ENCODE measurements at regions not wholly inside any gene's neighbourhood (a gene's known extent, or its start where the extent isn't known, plus 50 kb on each side); places are given as distances from the start of the nearest gene placed in this dataset.

GRCh38 chr10:80971461-80971860, 433.8 kb downstream of the SH2D4B start:
- Histone ChIP-seq H2AFZ (ENCODE audit: low read length) (no peak overlapping the region), H3K27ac (ENCODE audit: extremely low read length, insufficient read depth, low read length) (no peak overlapping the region), H4K20me1 (ENCODE audit: insufficient read depth, low read length) (no peaks in the 10 kb centered on the region), H3K27me3 (ENCODE audit: control insufficient read depth in 1 of 2, insufficient read depth in 2 of 2, low read length in 2 of 2) (no peaks in the 10 kb centered on the region), H3K79me2 (ENCODE audit: insufficient read depth, low read length) (no peaks in the 10 kb centered on the region), H3K9me3 (ENCODE audit: low read length) (no peaks in the 10 kb centered on the region), H3K36me3 (replicated peaks in 1 of 2; ENCODE audit: control insufficient read depth in 1 of 2, insufficient read depth in 2 of 2, low read length in 2 of 2) (no peaks in the 10 kb centered on the region), H3K9ac (ENCODE audit: insufficient read depth, low read depth, low read length) (no peak overlapping the region), H3K4me2 (ENCODE audit: low read depth, low read length) (no peak overlapping the region), H3K4me3 (replicated peaks in 1 of 3; ENCODE audit: insufficient read depth in 1 of 3, low read depth in 2 of 3, low read length in 3 of 3) (no peak overlapping the region), H3K4me1 (ENCODE audit: insufficient read depth, low read length) (no peaks in the 10 kb centered on the region)
- CTCF ChIA-PET (ENCODE audit: low intra/inter-chr PET ratio, low total read pairs): no interaction called here
- TF ChIP-seq ZNF562 (CRISPR knock-in tag; IDR thresholded peaks at IDR 0.05; ENCODE audit: borderline replicate concordance) (no peak), ZNF724P (CRISPR knock-in tag; IDR thresholded peaks at IDR 0.05; ENCODE audit: borderline replicate concordance) (no peak), ZNF224 (CRISPR knock-in tag; IDR thresholded peaks at IDR 0.05) (no peak), ZNF563 (CRISPR knock-in tag; IDR thresholded peaks at IDR 0.05) (no peak), TERF1 (CRISPR knock-in tag; IDR thresholded peaks at IDR 0.05) (no peak), KMT2A (CRISPR knock-in tag; IDR thresholded peaks at IDR 0.05) (no peak)
- TF ChIP-seq, protein P1, sequence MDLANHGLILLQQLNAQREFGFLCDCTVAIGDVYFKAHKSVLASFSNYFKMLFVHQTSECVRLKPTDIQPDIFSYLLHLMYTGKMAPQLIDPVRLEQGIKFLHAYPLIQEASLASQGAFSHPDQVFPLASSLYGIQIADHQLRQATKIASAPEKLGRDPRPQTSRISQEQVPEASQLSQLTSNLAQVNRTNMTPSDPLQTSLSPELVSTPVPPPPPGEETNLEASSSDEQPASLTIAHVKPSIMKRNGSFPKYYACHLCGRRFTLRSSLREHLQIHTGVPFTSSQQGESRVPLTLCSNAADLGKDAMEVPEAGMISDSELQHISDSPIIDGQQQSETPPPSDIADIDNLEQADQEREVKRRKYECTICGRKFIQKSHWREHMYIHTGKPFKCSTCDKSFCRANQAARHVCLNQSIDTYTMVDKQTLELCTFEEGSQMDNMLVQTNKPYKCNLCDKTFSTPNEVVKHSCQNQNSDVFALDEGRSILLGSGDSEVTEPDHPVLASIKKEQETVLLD (CRISPR knock-in tag; IDR thresholded peaks at IDR 0.05; ENCODE audit: low read depth): no peak
- TF ChIP-seq, protein P2, sequence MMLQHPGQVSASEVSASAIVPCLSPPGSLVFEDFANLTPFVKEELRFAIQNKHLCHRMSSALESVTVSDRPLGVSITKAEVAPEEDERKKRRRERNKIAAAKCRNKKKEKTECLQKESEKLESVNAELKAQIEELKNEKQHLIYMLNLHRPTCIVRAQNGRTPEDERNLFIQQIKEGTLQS (CRISPR knock-in tag; IDR thresholded peaks at IDR 0.05): no peak
- BruUV-seq (replicated peaks): no TSS peak
- FAIRE-seq (no peak), DNase-seq (ENCODE audit: low spot score) (no peak), ATAC-seq (no peak)
- intact Hi-C loops (cut with micrococcal nuclease; ENCODE audit: unreplicated experiment) (no loop called here), in situ Hi-C loops (cut with HindIII; ENCODE audit: extremely low pct_ligation_motif_present, low pct_unique_long_range_greater_than_20kb) (no loop called here)
- WGBS (ENCODE audit: low lambda C conversion rate): 0% methylated on average over 1 of the region's 1 CpG
- POLR2A ChIA-PET: no interaction called here

Measured in HepG2 (cell line).